ENCODE measurements at regions not wholly inside any gene's neighbourhood (a gene's known extent, or its start where the extent isn't known, plus 50 kb on each side); places are given as distances from the start of the nearest gene placed in this dataset.

DNA sequence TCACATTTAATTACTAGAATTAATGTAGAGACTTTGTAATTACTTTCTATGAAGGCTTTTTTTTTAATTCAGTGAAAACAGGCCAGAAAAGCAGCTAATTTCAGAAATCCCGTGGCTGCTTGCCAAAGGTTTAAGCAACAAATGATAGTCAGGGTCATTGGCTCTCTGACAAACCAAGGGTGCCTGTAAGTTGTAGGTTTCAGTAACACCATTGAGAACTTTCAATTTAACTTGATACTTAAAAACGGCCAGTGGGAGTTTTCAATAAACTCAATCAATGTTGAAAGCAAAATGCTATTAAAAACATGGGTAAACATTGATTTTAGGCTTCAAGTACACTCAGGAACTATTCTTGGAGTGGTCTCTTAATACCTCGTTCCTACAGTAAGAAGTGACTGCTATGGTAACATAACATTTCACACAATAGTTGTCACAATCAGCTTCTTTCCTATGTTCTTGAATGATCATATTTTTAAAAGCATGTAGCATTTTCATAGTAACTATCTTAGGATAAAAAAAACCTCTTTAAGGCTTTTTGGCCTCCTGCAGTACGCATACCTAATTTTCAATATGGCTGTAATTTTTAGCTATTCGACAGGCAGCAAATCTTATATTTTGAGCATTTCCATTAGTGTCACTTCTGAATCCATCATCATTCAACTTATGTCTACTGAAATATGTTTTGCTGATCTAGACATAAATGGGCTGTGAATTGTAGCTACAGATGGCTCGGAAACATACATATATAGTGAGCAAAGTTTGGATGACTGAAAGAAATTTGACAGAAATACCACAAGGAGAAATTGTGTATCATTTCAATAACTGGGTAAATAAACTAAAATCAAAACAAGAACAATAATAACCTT lies 592.1 kb upstream of the GBE1 start:
- ATAC-seq (no peak), DNase-seq (no peak)
- H3K4me1 Mint-ChIP-seq (ENCODE audit: low read depth), result no peaks in the 10 kb centered on the region
- H3K4me3 Mint-ChIP-seq, result no peak overlapping the region
- no peaks in the 10 kb centered on the region for H3K36me3 Mint-ChIP-seq (ENCODE audit: insufficient read depth)
- H3K27me3 Mint-ChIP-seq (ENCODE audit: low read depth), result no peaks in the 10 kb centered on the region
- peaks cover 13% of the 10 kb centered on the region for H3K9me3 Mint-ChIP-seq

DNA sequence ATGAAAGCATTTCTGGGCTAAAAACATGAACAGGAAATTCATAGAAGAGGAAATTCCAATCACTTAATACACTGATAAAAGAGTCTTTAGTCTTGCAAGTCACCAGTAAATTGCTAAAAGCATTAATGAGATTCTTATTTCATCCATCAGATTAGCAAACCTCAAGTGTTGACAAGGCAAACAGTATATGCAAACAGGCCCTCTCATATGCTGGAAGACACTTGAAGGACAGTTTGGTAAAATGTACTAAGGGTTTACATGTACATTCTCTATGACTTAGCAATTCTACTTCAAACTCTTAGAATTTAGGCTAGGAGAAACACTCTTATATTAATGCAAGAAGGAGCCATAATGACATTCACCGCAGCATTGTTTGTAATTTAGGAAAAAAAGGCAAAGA lies 586.1 kb upstream of the GBE1 start:
- H3K27me3 Mint-ChIP-seq (ENCODE audit: low read depth), result no peaks in the 10 kb centered on the region
- no peak for DNase-seq
- ATAC-seq, result no peak
- no peaks in the 10 kb centered on the region for H3K36me3 Mint-ChIP-seq (ENCODE audit: insufficient read depth)
- H3K4me3 Mint-ChIP-seq, result no peak overlapping the region
- no peaks in the 10 kb centered on the region for H3K4me1 Mint-ChIP-seq (ENCODE audit: low read depth)
- H3K9me3 Mint-ChIP-seq, result peaks cover 14% of the 10 kb centered on the region

DNA sequence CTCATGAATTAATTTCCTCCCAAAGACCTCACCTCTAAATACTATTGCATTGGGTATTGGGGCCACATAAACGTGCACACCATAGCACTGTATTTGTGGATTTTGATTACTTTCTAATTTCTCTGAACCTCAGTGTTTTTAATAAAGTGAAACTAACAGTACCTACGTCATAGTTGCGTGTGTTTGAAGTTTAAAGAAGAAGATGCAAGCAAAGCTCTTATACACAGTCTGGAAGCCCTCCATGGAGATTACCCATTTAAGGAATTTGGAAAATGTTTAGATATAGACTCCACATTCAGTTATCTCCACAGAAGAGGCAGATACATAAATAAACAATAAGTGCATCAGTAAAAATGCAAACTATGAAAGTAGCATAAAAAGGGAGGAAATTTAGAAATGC lies 581.1 kb upstream of the GBE1 start:
- Mint-ChIP-seq H3K27me3 (ENCODE audit: low read depth) (no peaks in the 10 kb centered on the region), H3K36me3 (ENCODE audit: insufficient read depth) (no peaks in the 10 kb centered on the region), H3K9me3 (peaks cover 4% of the 10 kb centered on the region), H3K4me3 (no peak overlapping the region), H3K4me1 (ENCODE audit: low read depth) (no peaks in the 10 kb centered on the region)
- DNase-seq (no peak), ATAC-seq (no peak)

- DNase-seq, result no peak
- ATAC-seq, result no peak
- H3K4me3 Mint-ChIP-seq, result no peak overlapping the region
- no peaks in the 10 kb centered on the region for H3K4me1 Mint-ChIP-seq (ENCODE audit: low read depth)
- H3K9me3 Mint-ChIP-seq, result peaks cover 15% of the 10 kb centered on the region
- no peaks in the 10 kb centered on the region for H3K27me3 Mint-ChIP-seq (ENCODE audit: low read depth)
- no peaks in the 10 kb centered on the region for H3K36me3 Mint-ChIP-seq (ENCODE audit: insufficient read depth)
Measured at GRCh38 chr3:82329300-82329699, 567.9 kb upstream of the GBE1 start.

DNA sequence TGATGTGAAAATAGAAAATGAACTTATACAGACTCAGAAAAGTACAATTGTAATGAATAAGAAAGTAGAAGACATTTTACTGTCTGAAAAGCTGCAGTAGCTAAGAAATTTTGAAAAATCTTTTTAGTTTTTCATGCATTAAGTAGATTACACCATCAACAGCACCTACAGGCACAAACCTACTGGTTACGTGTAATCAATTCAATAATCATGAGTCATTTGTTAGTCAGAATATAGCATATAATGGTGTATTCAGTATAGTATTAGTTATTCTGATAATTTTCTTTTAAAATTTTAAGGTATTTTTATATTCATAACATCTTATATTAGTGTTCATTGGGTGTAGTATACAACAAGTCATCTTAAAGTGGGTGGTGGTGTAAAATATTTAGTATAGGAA lies 550.5 kb upstream of the GBE1 start:
- Mint-ChIP-seq H3K27me3 (ENCODE audit: low read depth) (no peaks in the 10 kb centered on the region), H3K4me1 (ENCODE audit: low read depth) (no peaks in the 10 kb centered on the region), H3K9me3 (peaks cover 13% of the 10 kb centered on the region), H3K4me3 (no peak overlapping the region), H3K36me3 (ENCODE audit: insufficient read depth) (no peaks in the 10 kb centered on the region)
- ATAC-seq (no peak), DNase-seq (no peak)

- Mint-ChIP-seq H3K4me1 (ENCODE audit: low read depth) (no peaks in the 10 kb centered on the region), H3K4me3 (no peak overlapping the region), H3K27me3 (ENCODE audit: low read depth) (no peaks in the 10 kb centered on the region), H3K36me3 (ENCODE audit: insufficient read depth) (no peaks in the 10 kb centered on the region), H3K9me3 (peaks cover 18% of the 10 kb centered on the region)
- DNase-seq (no peak), ATAC-seq (no peak)
Measured at GRCh38 chr3:82308755-82309154, 547.3 kb upstream of the GBE1 start.

DNA sequence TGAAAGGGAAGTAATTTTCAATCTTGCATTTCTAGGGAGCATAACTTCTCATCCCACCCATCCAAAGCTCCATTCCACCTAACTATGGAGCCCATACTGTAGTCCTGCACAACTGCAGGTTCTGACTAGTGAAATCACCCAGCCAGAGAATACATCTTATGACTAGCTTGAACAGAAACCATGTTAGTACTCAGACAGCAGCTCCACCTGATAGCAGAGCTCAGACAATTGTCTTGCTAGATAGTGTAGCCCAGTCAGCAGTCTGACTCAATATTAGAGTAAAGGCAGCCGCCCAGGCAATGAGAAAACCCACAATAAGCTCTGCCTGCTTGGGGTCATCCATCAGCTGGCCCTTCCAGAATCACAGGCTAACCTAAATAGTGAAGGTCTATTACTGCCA lies 544.7 kb upstream of the GBE1 start:
- H3K27me3 Mint-ChIP-seq (ENCODE audit: low read depth), result no peaks in the 10 kb centered on the region
- H3K36me3 Mint-ChIP-seq (ENCODE audit: insufficient read depth), result no peaks in the 10 kb centered on the region
- ATAC-seq (no peak), DNase-seq (no peak)
- H3K4me1 Mint-ChIP-seq (ENCODE audit: low read depth), result no peaks in the 10 kb centered on the region
- no peak overlapping the region for H3K4me3 Mint-ChIP-seq
- peaks cover 13% of the 10 kb centered on the region for H3K9me3 Mint-ChIP-seq

DNA sequence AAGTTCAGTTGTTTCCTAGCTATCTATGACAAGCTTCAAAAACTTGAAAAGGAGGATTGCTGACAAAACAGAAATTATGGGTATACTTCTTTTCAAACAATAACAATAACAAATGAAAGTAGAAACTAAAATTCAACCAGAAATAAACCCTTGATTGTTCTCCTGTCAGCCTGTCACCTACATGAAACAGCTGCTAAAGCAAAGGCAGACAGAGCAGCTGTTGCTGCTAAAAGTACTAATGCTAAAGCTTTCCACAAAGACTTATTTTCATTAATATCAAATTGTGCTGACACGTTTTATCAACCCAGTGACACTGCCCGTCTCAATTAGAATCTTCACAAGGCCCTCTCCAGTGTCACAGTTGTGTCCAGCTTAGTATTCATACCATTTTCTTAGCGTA lies 533.2 kb upstream of the GBE1 start:
- no peak overlapping the region for H3K4me3 Mint-ChIP-seq
- no peaks in the 10 kb centered on the region for H3K4me1 Mint-ChIP-seq (ENCODE audit: low read depth)
- H3K36me3 Mint-ChIP-seq (ENCODE audit: insufficient read depth), result no peaks in the 10 kb centered on the region
- H3K27me3 Mint-ChIP-seq (ENCODE audit: low read depth), result no peaks in the 10 kb centered on the region
- peaks cover 9% of the 10 kb centered on the region for H3K9me3 Mint-ChIP-seq
- DNase-seq (no peak), ATAC-seq (no peak)

- Mint-ChIP-seq H3K9me3 (peaks cover 17% of the 10 kb centered on the region), H3K36me3 (ENCODE audit: insufficient read depth) (no peaks in the 10 kb centered on the region), H3K4me3 (no peak overlapping the region), H3K27me3 (ENCODE audit: low read depth) (no peaks in the 10 kb centered on the region), H3K4me1 (ENCODE audit: low read depth) (no peaks in the 10 kb centered on the region)
- DNase-seq (no peak), ATAC-seq (no peak)
Measured at GRCh38 chr3:82293867-82294266, 532.4 kb upstream of the GBE1 start.

GRCh38 chr3:82293435-82293834 lies 532.0 kb upstream of the GBE1 start:
- no peaks in the 10 kb centered on the region for H3K27me3 Mint-ChIP-seq (ENCODE audit: low read depth)
- H3K36me3 Mint-ChIP-seq (ENCODE audit: insufficient read depth), result no peaks in the 10 kb centered on the region
- peaks cover 21% of the 10 kb centered on the region for H3K9me3 Mint-ChIP-seq
- H3K4me1 Mint-ChIP-seq (ENCODE audit: low read depth), result no peaks in the 10 kb centered on the region
- H3K4me3 Mint-ChIP-seq, result no peak overlapping the region
- DNase-seq (no peak), ATAC-seq (no peak)

- Mint-ChIP-seq H3K4me3 (no peak overlapping the region), H3K9me3 (peaks cover 34% of the 10 kb centered on the region), H3K4me1 (ENCODE audit: low read depth) (no peaks in the 10 kb centered on the region), H3K36me3 (ENCODE audit: insufficient read depth) (no peaks in the 10 kb centered on the region), H3K27me3 (ENCODE audit: low read depth) (no peaks in the 10 kb centered on the region)
- ATAC-seq (no peak), DNase-seq (no peak)
Measured at GRCh38 chr3:82287562-82287961, 526.1 kb upstream of the GBE1 start.

DNA sequence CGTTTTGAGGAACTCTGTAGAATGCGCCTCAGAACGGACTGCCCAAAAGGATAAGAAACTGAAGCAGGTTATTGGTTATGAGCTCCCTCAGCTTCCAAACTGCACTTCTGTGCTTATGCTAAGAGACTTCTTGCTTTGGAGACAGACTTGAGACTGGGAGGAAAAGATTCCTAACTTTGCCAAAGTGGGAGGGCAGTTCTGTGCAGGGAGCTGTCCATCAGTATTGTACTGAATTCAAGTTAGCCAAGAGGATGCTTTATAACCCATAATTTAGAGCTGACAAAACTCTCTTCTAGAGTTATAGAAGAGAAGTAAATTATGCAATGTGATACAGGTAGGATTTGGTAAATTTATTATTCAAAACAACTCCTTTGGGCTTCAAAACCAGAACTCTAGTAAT lies 519.8 kb upstream of the GBE1 start:
- H3K4me1 Mint-ChIP-seq (ENCODE audit: low read depth), result no peaks in the 10 kb centered on the region
- peaks cover 7% of the 10 kb centered on the region for H3K9me3 Mint-ChIP-seq

DNA sequence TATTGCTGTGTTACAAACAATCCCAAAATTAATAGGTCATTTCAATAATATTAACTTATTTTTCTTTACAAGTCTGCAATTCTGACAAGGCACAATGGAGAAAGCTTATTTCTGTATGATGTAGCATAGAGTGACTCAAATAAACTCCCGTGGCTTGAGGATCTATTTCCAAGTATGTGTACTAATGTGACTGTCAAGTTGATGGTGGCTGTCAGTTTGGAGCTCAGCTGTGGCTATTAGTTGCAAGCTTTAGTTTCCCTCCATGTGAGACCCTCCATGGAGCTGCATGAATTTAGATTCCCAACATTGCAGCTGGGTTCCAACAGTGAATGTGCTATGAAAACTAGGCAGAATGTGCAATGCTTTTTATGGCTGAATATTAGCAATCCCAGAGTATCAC lies 515.5 kb upstream of the GBE1 start:
- no peaks in the 10 kb centered on the region for H3K36me3 Mint-ChIP-seq (ENCODE audit: insufficient read depth)
- peaks cover 16% of the 10 kb centered on the region for H3K9me3 Mint-ChIP-seq
- H3K4me1 Mint-ChIP-seq (ENCODE audit: low read depth), result no peaks in the 10 kb centered on the region
- H3K27me3 Mint-ChIP-seq (ENCODE audit: low read depth), result no peaks in the 10 kb centered on the region
- DNase-seq, result no peak
- H3K4me3 Mint-ChIP-seq, result no peak overlapping the region
- ATAC-seq, result no peak

More for the DNA sequence above, 519.8 kb upstream of the GBE1 start:
- no peak for DNase-seq
- no peaks in the 10 kb centered on the region for H3K27me3 Mint-ChIP-seq (ENCODE audit: low read depth)
- H3K36me3 Mint-ChIP-seq (ENCODE audit: insufficient read depth), result no peaks in the 10 kb centered on the region
- no peak overlapping the region for H3K4me3 Mint-ChIP-seq
- no peak for ATAC-seq

GRCh38 chr3:82274897-82275296 lies 513.5 kb upstream of the GBE1 start:
- DNase-seq (no peak), ATAC-seq (no peak)
- no peaks in the 10 kb centered on the region for H3K27me3 Mint-ChIP-seq (ENCODE audit: low read depth)
- H3K4me1 Mint-ChIP-seq (ENCODE audit: low read depth), result no peaks in the 10 kb centered on the region
- H3K9me3 Mint-ChIP-seq, result peaks cover 27% of the 10 kb centered on the region
- no peaks in the 10 kb centered on the region for H3K36me3 Mint-ChIP-seq (ENCODE audit: insufficient read depth)
- H3K4me3 Mint-ChIP-seq, result no peak overlapping the region

DNA sequence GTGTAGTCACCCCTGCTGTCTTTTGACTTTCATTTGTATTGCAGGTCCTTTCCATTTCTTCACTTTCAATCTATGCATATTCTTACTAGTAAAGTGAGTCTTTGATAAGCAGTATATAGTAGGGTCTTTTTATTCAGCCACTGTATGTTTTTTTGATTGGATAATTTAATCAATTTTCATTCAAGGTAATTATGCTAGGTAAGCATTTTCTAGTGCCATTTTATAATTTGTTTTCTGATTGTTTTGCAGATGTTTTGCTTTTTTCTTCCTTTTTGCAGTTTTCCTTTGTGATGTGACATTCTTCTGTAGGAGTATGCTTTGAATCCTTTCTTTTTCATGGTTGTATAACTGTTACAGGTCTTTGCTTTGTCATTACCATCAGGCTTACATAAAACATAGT lies 504.3 kb upstream of the GBE1 start:
- H3K4me1 Mint-ChIP-seq (ENCODE audit: low read depth), result no peaks in the 10 kb centered on the region
- H3K27me3 Mint-ChIP-seq (ENCODE audit: low read depth), result no peaks in the 10 kb centered on the region
- no peaks in the 10 kb centered on the region for H3K36me3 Mint-ChIP-seq (ENCODE audit: insufficient read depth)
- H3K9me3 Mint-ChIP-seq, result peaks cover 3% of the 10 kb centered on the region
- DNase-seq (no peak), ATAC-seq (no peak)
- H3K4me3 Mint-ChIP-seq, result no peak overlapping the region

All from activated T-cell treated with anti-CD3 and anti-CD28 coated beads, Interleukin-2, amount 50 U/mL, for 4 hours (primary cell).